ENCODE measurements at regions not wholly inside any gene's neighbourhood (a gene's known extent, or its start where the extent isn't known, plus 50 kb on each side); places are given as distances from the start of the nearest gene placed in this dataset.

DNA sequence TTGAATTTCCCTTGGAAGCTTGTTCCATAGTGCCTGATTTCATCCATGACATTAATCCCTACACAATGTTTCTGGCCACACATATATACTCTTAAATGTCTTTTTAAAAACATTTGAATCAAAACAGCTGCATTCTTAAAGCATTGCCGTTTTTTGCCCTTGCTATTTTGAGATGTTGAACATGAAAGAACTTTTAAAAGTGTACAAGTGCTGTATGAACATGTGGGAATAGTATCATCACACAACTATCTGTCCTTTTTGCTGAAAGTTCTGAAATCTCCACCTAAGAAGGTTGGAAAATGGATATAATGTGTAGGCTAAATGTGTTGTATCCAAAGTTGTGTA is 318.7 kb upstream of the UBE2E3 start:
- CTCF ChIA-PET, result interaction anchor here (1.1 kb wide), 1 partner anchor 318 kb away, joined by 3 read pairs; the partner anchor contains the start of gene UBE2E3
- no peak overlapping the region for H3K4me3 ChIP-seq (ENCODE audit: low read depth, low read length)
- DNase-seq (ENCODE audit: low read depth, low spot score), result no peak
- TF ChIP-seq, protein P1, sequence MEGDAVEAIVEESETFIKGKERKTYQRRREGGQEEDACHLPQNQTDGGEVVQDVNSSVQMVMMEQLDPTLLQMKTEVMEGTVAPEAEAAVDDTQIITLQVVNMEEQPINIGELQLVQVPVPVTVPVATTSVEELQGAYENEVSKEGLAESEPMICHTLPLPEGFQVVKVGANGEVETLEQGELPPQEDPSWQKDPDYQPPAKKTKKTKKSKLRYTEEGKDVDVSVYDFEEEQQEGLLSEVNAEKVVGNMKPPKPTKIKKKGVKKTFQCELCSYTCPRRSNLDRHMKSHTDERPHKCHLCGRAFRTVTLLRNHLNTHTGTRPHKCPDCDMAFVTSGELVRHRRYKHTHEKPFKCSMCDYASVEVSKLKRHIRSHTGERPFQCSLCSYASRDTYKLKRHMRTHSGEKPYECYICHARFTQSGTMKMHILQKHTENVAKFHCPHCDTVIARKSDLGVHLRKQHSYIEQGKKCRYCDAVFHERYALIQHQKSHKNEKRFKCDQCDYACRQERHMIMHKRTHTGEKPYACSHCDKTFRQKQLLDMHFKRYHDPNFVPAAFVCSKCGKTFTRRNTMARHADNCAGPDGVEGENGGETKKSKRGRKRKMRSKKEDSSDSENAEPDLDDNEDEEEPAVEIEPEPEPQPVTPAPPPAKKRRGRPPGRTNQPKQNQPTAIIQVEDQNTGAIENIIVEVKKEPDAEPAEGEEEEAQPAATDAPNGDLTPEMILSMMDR (IDR thresholded peaks at IDR 0.05; ENCODE audit: insufficient read depth, low read length, missing control alignments), result no peak
- POLR2A ChIA-PET, result no interaction called here

DNA sequence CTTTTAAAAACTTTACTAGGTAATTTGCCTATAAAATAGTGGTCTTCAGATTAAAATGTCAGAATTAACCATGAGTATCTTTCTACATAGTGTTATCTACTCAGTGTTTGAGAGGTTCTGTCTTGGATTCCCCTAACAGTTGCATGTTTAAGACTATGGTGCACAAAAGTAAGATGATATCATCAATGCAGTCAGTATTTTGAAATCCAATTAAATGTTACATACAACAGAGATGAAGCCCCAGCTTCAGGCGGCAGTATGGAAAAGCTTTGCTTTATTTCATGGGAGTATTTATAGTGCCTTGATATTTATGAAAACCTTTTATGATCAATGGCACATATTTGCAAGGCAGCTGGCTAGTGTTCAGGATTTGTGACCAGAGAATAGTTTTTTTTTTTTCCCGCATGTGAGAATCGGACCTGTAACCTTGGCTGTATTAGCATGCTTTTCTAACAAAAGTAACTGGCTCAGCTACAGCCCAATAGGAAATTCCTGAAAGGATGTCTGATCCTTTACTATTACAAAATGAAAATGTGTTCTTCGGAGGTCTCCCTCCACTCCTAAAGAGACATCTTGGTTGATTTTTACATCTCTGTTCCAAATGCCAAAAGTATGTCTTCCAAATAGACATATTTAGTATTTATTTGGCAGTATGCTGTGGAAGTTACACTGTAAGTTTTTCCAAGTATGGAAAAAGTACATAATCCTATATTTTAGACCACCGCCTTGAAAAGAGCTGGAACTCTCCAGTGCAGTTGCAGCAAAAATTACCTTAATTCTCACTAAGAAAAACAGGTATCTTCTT is 319.3 kb upstream of the UBE2E3 start:
- TF ChIP-seq, protein P1 (IDR thresholded peaks at IDR 0.05; ENCODE audit: insufficient read depth, low read length, missing control alignments), result no peak
- no peak for DNase-seq (ENCODE audit: low read depth, low spot score)
- ChIA-PET CTCF (interaction anchor here (1.1 kb wide), 1 partner anchor 319 kb away, joined by 3 read pairs; the partner anchor contains the start of gene UBE2E3), POLR2A (no interaction called here)
- no peak overlapping the region for H3K4me3 ChIP-seq (ENCODE audit: low read depth, low read length)

DNA sequence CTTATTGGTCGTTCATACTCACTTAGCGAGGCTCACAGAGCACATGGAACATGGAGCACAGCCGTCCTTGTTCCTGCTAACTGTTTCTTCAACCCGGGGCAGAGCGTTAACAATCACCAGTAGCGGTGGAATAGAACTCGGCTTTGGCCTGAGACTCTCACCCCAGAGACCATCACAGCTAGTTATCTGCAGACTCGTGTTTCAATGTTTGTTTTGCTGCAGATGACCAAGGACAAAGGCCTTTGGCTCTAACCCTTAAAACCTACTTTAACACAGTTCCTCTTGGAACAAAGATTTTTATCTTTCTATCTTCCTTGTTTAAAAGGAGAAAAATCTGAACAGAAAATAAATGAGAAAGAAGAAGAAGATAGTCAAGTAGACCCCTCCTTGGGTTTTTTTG is 320.2 kb upstream of the UBE2E3 start:
- TF ChIP-seq, protein P1 (IDR thresholded peaks at IDR 0.05; ENCODE audit: insufficient read depth, low read length, missing control alignments), result no peak
- no peak overlapping the region for H3K4me3 ChIP-seq (ENCODE audit: low read depth, low read length)
- ChIA-PET CTCF (no interaction called here), POLR2A (no interaction called here)
- no peak for DNase-seq (ENCODE audit: low read depth, low spot score)

DNA sequence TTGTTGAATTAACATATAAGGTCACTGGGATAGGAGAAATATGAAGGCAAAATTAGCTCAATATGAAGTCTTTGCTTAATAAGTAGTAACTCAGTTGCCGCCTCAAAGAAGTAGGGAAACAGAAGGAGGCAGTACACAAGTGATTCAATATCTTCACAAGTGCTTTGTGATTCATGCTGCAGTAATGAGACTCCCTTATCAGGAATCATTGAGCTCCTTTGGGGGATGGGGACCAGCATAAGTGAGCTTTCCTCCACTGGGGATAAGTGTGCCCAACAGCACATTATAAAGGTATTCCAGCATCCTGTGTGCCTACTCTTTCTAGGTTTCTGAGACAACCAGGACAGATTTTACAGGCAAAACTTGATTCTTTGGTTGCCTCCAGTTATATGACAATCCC is 323.4 kb upstream of the UBE2E3 start:
- H3K4me3 ChIP-seq (ENCODE audit: low read depth, low read length), result no peak overlapping the region
- ChIA-PET POLR2A (no interaction called here), CTCF (interaction anchor here (1.0 kb wide), 1 partner anchor 323 kb away, joined by 3 read pairs; the partner anchor contains the start of gene UBE2E3)
- TF ChIP-seq, protein P1 (IDR thresholded peaks at IDR 0.05; ENCODE audit: insufficient read depth, low read length, missing control alignments), result no peak
- DNase-seq (ENCODE audit: low read depth, low spot score), result no peak

DNA sequence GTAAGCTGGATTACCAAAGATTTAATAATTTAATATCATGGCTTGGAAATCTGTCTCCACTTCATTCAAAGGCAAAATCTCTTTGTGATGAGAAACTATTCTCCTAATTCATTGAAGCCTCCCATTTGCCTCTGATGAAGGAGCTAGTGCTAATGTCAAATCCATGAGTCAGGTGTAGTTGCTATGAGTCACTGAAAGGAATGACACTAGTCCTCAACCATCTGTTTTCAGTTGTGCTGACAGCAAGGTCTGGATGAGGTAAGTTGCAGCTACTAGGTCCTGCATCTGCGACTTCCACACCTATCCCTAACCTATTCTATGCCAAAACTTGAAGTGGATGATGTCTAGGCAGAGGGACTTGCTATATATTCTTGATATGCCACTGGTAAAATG is 324.0 kb upstream of the UBE2E3 start:
- POLR2A ChIA-PET, result no interaction called here
- no peak for DNase-seq (ENCODE audit: low read depth, low spot score)
- CTCF ChIA-PET, result interaction anchor here (1.0 kb wide), 1 partner anchor 324 kb away, joined by 3 read pairs; the partner anchor contains the start of gene UBE2E3
- TF ChIP-seq, protein P1 (IDR thresholded peaks at IDR 0.05; ENCODE audit: insufficient read depth, low read length, missing control alignments), result no peak
- no peak overlapping the region for H3K4me3 ChIP-seq (ENCODE audit: low read depth, low read length)

DNA sequence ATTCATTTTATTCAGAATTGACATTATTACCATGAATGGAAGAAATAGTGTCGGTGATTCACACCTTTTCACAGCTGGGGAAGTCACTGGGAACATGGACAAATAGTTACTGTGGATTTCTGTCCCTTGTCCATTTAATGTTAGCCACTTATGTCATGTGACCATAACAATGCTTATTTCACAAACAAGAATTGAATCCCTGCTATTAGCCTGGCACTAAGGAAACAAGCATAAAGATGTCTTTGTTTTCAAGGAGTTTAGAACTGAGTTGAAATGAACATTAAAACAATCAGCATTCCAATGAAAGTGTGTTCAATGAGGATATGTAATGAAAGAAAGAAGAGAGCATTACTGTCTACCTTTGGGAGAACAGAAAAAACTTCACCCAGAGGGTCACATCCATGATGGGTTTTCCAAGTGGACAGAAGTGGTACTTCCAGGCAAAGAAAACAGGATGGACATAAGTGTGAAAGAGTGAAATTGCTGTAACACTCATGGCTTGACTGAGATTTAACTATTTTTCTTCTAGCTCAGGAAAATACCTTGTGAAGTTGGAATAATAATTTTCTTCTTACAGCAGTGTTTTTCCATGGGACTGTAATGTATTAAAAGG is 324.5 kb upstream of the UBE2E3 start:
- TF ChIP-seq, protein P1 (IDR thresholded peaks at IDR 0.05; ENCODE audit: insufficient read depth, low read length, missing control alignments), result no peak
- ChIA-PET CTCF (no interaction called here), POLR2A (no interaction called here)
- no peak for DNase-seq (ENCODE audit: low read depth, low spot score)
- H3K4me3 ChIP-seq (ENCODE audit: low read depth, low read length), result no peak overlapping the region
